SKM-1 (cell line): ENCODE measurements at regions not wholly inside any gene's neighbourhood (a gene's known extent, or its start where the extent isn't known, plus 50 kb on each side); places are given as distances from the start of the nearest gene placed in this dataset.
A peak's percentile ranks its signal among the peaks of the same experiment; 100 is the strongest.
"Not testable (repeated sequence)": the region's sequence is repeated elsewhere in the genome, so short reads cannot be mapped to it uniquely, and the experiment has no call there.

Experiments
- DNase-seq: peaks from one replicate; lab custom pipeline; 2025; ENCODE audit not compliant: unreplicated experiment; lab: John Stamatoyannopoulos, UW

DNA sequence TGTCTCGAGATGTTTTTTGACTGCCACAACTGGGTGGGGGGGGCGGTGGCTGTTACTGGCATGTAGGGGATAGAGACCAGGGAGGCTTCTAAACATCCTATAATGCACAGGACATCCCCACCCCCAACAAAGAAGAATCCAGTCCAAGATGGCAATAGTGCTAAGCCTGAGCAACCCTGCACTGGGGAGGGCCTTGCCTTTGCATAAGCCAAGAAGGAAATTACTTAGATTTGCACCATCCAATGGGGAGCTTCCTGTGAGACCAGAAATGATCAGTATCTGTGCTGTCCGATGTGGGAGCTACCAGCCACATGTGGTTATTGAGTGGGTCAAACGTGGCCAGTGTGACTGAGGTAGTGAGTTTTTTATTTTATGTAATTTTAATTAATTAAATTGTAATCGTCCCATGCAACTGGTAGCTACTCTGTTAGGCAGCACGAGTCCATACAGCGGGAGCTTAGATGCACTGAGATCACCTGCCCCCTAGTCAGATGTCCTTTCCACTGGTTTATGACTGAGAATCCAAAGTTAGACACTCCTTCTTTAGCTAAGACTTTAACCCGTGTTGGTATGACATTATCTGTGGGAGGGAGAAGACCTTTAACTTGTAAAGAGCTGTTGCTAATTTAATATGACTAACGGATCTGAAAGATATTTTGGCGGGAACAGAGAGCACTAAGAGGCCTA lies 97.4 kb upstream of the NEDD9 start:
- no peak for DNase-seq

DNA sequence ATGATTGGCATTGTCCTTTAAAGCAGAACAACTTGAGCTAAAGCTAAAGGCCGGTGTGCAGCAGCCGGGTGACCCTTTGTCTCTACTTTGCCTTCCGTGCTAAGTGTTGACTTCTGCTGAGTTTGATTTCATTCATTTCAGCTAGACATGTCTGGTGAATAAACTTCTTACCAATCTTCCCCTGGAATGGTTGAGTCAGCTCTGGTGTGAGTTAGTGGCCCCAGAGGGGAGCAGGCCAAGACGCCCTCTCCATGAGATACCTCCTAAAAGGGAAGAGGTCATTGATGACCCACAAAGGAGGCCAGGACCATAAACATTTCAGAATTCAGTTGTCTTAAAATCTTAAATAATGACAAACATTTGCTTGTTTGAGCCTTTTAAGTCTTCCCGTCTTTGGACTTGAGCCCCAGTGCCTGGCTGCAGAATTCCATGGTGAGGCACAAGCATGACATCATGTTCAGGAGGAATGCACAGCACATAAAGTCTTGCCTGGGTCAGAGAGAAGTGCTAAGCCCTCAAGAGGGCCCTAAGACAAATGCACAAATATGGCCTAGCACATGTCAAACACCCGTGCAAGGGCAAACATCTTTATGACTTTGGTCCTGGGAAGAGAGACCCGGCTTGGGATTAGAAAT lies 96.3 kb upstream of the NEDD9 start:
- no peak for DNase-seq

DNA sequence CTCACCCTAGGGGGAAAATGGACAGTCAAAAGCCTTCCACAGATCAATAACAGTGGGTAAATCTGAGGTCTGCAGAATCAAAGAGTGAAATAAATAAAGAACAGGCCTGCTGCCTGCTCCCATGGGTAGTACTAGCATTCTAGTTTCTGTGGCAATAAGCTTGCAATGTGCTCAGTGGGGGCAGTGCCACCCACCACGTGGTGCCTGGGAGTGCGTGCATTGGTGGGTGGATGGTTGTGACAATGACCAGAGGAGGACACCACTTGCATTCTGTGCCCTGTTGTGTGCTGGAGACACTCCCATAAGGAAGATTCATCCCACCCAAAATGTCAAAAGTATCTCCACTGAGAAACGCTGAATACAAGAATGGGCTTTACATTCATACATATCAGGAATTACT lies 95.5 kb upstream of the NEDD9 start:
- DNase-seq, result no peak

DNA sequence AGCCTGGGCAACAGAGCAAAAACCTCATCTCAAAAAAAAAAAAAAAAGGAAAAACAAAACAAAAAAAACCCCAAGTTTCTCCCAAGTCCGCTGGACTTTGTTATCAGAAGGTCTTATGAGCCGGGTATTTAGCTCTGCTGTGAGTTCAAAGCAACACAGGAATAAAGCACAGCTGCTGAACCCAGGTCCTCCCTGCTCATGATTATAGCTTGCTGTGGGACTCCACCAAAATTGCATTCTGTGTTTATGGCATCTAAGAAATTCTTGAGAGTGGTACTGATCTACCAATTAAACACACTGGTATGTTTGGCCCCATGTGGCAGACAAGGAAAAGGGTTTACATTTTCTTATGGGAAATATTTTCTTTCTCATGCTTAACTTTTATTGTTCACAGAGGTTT lies 93.6 kb upstream of the NEDD9 start:
- no peak for DNase-seq

DNA sequence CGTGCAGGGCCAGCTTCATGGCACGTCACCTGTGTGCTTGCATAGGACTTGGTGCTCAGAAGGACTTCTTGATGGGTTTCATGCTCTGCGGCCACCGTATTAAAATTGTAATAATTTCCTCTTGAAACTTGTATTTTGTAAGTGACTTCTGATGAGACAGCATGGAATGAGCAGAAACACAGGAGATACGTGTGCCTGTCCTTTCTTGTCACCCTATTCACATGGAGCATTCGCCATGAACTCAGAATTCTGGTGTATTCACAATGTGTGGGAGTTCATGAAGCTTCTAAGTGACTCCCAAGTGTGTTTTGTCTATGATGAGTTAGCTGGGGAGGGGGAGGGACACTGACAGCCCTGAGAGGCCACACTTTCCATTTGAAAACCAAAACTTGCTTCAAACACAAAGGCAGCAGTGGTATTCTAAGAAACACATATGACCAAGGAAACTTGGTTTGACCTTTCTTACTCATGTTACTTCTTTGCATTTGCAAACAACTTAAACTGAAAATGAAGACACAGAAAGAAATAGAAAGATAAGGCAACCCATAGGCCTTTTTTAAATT lies 92.1 kb upstream of the NEDD9 start:
- DNase-seq, result no peak

DNA sequence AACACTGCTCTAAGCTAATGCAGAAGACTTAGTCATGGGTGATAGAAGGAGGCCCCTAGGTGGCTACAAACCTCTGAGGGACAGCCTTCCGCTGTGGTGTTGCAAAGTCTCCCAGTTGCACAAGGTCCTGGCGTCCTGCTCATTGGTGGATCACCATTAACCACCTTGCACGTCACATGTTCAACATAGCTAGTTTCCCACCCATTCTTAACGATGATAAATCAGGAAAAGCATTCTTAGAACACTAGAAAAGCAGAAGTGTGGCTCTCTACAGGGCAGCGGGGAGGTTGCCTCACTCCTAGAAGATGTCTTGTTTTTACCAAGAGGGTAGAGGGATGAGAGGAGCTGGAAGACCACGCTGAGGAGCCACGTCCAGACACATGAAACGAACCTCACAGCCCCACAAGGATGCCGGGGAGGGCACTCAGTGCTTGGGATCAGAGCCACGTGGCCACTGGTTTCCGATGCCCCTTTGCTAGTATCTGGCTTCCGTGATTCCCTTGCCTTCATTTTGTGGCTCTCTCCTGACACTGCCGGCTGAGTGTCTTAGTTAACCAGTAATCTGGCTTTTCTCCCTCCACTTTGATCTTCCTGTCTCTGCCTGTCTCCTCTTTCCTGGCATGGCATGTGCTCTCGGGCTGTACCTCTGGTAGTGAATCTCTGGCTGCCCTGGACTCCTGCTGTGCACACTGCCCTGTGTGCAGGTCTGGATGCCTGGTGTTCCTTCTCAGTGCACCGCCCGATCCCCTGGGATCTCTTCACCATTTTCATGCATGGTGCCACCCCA lies 91.4 kb upstream of the NEDD9 start:
- peak; percentile 98 for DNase-seq

DNA sequence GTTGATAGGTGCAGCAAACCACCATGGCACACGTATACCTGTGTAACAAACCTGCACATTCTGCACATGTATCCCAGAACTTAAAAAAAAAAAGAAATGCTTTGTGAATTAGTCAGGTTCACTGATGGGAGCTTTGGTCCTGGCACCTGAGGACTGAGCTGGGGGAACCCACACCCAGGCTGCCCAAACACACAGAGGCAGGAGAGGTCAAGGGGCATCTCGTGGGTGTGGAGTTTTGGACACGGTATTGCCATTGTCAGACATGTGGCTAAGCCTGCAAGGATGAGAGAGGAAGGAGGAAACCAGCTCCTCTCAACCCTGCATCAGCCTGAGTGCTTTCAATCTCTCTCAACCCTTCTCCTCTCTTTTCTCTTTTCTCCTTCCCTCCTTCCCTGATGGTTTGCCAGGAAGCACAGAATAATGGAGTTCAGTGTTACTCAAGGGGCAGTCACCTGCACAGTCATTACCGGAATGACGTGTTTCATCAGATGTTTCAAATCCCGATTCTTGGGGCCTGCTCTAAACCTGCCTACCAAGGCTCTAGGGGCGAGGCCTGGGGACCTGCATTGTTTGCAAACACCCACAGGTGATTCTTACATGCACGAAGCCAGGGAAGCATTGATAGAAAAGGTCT lies 89.9 kb upstream of the NEDD9 start:
- no peak for DNase-seq

DNA sequence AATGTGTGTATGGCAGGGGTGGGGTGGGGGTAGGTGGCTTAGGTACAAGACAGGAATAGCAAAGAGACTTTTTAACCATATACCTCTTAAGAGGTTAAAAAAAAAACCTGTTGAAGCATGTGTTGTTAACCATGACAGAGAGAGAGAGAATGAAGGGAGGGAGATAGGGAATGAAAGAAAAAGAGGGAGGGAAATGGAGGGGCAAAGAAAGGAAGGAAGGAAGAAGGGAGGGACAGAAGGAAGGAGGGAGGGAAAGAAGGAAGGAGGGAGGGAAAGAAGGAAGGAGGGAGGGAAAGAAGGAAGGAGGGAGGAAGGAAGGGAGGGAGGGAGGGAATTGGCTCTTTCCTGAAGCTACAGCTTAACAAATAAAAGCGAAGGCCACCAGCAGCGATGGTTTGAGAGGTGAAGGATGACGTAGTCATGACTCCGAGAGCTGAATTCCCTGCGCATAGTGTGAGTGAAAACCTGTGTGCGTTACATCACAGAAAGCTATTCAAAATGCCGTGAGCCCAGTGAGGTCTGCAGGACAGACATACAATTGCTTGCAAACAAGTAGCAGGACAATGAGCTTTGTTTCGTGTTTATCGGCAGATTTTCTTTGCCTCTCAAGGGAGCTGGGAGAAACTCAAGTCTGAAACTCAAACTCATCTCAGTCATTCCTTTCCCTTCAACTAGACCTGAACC lies 88.6 kb upstream of the NEDD9 start:
- no peak for DNase-seq

DNA sequence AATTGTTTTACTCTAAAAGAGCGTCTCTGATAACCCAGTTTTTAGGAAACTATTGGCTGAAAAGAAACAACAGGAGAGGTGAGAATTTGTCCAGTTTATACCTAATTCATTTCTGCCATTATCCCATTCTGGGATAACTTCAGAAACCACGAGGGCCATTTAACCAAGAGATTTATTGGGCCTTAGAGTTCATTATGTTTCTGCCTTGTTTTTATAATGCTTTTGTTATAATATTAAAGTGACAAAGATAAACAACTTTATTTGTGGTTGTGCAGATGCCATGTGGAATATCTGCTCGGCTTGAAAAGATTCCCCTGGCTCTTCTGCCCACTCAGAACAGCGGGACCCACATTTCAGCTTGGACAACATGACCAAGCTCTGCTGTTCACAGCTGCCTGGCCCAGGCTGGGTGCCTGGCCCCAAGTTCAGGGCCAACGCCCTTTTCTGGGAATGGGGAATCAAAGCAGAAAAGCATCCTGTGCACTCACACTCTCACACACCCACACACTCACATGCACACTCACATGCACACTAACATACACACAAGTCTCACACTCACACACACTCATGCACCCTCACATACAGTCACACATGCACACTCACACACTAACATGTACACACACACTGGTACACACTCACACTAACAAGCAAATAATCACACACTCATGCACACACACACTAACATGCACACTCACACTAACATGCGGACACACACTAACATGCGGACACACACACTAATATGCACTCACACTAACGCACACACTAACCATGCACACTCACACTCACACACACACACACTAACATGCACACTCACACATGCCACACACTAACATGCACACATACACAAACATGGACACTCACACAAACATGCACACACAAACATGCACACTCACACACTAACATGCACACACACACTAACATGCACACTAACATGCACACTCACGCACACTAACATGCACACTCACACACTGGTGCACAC lies 86.7 kb upstream of the NEDD9 start:
- DNase-seq, result no peak

DNA sequence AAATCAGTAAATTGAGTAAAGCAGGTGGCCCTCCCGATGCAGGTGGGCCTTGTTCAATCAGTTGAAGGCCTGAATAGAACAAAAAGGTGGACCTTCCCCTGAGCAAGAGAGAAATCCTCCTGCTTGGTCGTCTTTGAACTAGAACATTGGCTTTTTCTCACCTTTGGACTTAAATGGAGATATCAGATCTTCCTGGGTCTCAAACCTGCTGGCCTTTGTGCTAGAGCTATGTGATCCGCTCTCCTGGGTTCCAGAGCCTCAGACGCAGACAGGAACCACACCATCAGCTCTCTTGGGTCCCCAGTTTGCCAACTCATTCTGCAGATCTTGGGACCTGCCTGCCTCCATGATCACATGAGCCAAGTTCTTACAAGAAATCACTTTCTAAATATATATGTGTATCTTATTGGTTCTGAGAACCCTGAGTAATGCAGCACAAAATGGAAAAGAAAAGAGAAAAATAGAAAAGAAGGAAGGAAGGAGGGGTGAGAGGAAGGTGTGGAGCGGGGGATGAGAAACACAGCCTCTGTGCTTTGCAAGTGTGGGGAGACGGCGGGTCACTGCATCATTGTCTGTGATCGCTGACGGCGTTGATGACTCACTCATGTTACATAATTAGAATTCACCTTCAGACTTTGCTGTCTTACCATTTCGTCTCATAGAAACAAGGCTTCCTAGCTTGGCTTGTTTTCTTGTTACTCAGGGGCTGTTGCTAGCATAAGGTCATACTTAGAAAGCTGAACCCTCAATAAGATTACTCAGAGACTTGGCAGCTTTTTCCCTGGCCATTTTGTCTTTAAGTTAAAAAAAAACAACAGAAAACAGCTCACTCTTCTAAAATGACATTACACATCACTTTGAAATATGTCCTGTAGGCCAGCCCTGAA lies 85.7 kb upstream of the NEDD9 start:
- DNase-seq, result no peak

DNA sequence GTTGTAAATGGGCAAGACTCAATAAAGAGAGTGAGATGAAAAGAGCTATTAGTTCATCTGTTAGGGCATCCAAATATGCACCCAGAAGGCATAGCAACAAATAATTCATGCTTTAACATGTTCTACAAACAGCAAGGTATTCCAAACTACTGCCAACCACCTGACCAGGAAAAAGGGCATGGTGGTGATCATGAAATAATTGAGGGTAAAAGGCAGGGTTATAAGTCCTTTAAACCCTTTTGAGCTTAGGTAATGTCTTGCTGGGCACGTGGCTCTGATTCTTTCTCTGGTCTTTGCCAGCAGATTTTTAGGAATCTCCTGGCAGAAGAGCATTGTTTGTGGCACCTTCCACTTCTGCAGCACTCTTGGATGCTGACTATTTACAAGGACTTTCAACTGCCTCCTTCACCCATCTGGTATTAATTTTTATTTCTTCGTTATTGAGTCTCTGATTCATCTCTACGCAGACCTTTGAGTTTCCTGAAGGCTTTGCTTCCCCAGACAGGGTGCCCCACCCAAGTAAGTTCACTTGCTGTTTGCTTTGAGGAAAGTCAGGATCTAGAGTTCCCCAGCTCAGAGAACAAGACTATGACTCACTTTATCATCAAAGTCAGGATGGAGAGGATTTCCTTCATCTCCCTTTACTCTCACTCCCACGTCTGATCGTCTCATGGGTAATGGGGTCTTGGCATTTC lies 83.4 kb upstream of the NEDD9 start:
- DNase-seq, result no peak

DNA sequence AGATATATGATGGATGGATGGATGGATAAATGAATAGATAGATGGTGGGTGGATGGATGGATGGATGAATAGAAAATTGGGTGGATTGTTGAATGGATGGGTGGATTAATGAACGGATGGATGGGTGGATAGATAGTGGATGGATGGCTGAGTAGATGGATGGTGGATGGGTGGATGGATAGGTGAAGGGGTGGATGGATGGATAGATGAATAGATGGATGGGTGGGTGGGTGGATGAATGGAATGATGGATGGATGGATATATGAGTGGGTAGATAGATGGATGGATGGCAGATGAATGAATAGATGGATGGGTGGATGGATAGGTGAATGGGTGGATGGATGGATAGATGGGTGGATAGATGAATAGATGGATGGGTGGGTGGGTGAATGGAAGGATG lies 80.7 kb upstream of the NEDD9 start:
- DNase-seq, result no peak

DNA sequence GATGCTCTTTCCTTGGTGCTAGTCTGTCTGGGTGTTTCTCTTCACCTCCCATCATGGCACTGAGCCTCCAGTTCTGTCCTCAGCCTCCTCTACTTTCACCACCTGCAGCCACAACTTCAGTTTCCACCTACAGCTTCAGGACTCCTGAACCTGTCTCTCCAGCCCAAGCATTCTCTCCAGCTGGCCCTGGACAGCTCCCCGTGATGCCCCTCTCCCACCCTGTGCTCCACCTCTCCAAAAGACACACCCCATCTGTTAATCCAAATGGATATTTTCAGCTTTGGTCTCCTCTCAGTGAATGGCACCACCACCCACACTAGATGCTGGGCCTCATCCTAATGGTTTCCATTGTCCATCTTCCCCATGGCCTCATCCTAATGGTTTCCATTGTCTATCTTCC lies 79.5 kb upstream of the NEDD9 start:
- DNase-seq, result no peak

DNA sequence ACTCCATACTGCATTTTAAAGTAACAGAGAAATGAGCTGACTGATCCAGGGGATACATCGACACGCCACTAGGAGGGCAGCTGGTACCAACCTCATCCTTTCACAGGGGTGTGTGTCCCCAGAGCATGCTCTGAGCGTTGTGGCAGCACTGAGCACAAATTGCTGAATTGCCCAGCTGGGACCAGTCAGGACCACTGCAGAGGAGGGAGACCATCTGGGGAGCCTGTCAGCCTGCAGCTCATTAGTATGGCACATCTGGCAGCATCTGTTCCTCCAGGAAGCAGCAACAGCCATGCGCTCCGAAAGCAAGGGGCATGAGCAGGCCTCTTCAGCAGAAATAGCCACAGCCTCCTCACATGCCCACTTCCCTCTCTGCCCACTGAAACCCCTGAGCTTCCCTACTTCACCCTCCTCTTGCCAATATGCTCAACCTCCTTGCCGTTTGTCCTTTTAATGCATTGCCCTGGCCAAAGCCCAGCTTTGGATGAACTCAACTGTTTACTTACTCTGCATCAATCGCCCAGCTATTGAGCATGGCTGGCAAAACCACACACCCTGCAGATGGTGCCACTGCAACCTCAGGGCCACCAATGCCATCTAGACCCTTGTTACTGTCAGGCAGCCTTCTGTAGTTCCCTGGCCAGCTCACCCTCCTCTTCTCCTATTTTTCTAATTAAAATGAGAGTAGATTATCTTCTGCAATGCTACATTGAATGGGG lies 77.6 kb upstream of the NEDD9 start:
- DNase-seq, result no peak

DNA sequence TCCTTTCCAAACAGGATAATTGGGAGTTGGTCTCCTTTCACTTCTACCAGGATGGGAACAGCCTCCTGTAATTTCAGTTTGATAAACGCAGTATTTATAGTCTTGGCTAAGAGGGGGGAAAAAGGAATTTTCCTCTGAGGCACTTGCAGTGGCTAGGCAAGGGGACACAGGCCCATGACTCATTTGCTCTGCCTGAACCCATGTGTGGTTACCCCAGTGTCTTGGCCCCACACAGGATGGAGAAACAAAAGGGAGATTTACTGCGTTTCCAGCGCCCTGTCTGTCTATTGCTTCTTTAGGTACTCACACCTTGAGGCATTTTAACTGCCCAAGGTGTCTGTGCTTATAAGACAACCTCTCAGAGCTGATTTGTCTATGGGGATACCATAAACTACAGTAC lies 74.8 kb upstream of the NEDD9 start:
- DNase-seq, result no peak

DNA sequence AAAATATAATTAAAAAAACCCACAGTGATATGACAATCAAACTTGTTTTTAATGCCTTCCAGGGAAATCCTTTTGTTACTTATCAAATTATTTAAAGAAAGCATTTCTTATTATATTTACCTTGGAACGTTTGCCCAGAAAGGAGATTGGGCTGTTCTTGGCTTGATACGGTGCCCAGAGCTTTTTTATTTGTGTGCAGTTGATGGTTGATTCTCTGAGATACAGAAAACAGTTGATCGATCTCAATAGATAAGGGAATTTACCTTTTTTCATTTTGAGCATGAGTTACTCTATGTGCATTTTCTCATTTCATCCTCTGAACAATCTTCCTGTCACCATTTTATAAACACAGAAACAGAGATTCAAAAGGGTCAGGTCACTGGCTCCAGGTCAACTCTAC lies 72.5 kb upstream of the NEDD9 start:
- no peak for DNase-seq

DNA sequence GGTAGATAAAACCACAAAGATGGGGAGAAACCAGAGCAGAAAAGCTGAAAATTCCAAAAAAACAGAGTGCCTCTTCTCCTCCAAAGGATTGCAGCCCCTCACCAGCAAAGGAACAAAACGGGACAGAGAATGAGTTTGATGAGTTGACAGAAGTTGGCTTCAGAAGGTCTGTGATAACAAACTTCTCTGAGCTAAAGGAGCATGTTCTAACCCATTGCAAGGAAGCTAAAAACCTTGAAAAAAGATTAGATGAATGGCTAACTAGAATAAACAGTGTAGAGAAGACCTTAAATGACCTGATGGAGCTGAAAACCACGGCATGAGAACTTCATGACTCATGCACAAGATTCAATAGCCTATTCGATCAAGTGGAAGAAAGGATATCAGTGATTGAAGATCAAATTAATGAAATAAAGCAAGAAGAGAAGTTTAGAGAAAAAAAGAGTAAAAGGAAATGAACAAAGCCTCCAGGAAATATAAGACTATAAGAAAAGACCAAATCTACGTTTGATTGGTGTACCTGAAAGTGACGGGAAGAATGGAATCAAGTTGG lies 67.5 kb upstream of the NEDD9 start:
- not testable (repeated sequence) for DNase-seq
